Keratinocyte (primary cell): ENCODE measurements at regions not wholly inside any gene's neighbourhood (a gene's known extent, or its start where the extent isn't known, plus 50 kb on each side); places are given as distances from the start of the nearest gene placed in this dataset.

Source experiments
- DNase-seq: peaks from one replicate; pipeline ENCODE4 v3.0.0-alpha.2; 2011; ENCODE audit warnings: low read depth, missing footprints, low spot score
- FAIRE-seq: peaks from 2 replicates; lab custom pipeline; 2011; peaks lifted over from hg19 to GRCh38; lab: Jason Lieb, UNC
- H2AFZ ChIP-seq: 2 replicates; pipeline ENCODE4 v1.6.0; 2012; ENCODE audit warnings: low read length, control low read depth, inconsistent platforms; ENCODE audit not compliant: control insufficient read depth
- H3K27ac ChIP-seq: 2 replicates; pipeline ENCODE4 v1.5.1; 2011; ENCODE audit warnings: low read length; ENCODE audit not compliant: control insufficient read depth, insufficient read depth
- H3K27me3 ChIP-seq: 3 replicates; pipeline ENCODE4 v1.6.0; 2011; ENCODE audit warnings: low read length; ENCODE audit not compliant: control insufficient read depth, insufficient read depth; ENCODE audit errors: extremely low read depth
- H3K36me3 ChIP-seq, 2 experiments: 2 replicates in 1 of 2; 3 replicates in 1 of 2; pipeline ENCODE4 v1.5.1; 2011; ENCODE audit warnings: low read length in 2 of 2, mild to moderate bottlenecking in 1 of 2; ENCODE audit not compliant: control insufficient read depth in 2 of 2, insufficient read depth in 2 of 2; ENCODE audit errors: extremely low read depth in 1 of 2
- H3K4me1 ChIP-seq: 3 replicates; pipeline ENCODE4 v1.5.1; 2011; ENCODE audit warnings: low read length; ENCODE audit not compliant: control insufficient read depth, insufficient read depth; ENCODE audit errors: extremely low read depth
- H3K4me2 ChIP-seq: 3 replicates; pipeline ENCODE4 v1.6.0; 2011; ENCODE audit warnings: low read depth, low read length; ENCODE audit not compliant: control insufficient read depth, insufficient read depth; ENCODE audit errors: extremely low read depth
- H3K4me3 ChIP-seq, 3 experiments: fragments of 200-600 bp in 1 of 3; sonication (generic) in 1 of 3; 2 replicates in 2 of 3; 3 replicates in 1 of 3; pipeline ENCODE4 v1.5.1; 2011 to 2016; ENCODE audit warnings: low read length in 3 of 3, mild to moderate bottlenecking in 3 of 3, control low read depth in 2 of 3, inconsistent platforms in 1 of 3, low read depth in 1 of 3, mixed read lengths in 1 of 3, mixed run types in 1 of 3, moderate library complexity in 1 of 3; ENCODE audit not compliant: control insufficient read depth in 2 of 3, insufficient read depth in 2 of 3; ENCODE audit errors: extremely low read depth in 1 of 3
- H3K79me2 ChIP-seq: 2 replicates; pipeline ENCODE4 v1.6.0; 2012; ENCODE audit warnings: low read length; ENCODE audit not compliant: control insufficient read depth, insufficient read depth
- H3K9ac ChIP-seq: 3 replicates; pipeline ENCODE4 v1.6.0; 2011; ENCODE audit warnings: low read length; ENCODE audit not compliant: control insufficient read depth, insufficient read depth; ENCODE audit errors: extremely low read depth
- H3K9me1 ChIP-seq: 3 replicates; pipeline ENCODE4 v1.6.0; 2011; ENCODE audit warnings: low read length; ENCODE audit not compliant: control insufficient read depth, insufficient read depth; ENCODE audit errors: extremely low read depth
- H3K9me3 ChIP-seq: 2 replicates; pipeline ENCODE4 v1.5.1; 2012; ENCODE audit warnings: low read depth, low read length; ENCODE audit not compliant: control insufficient read depth
- H4K20me1 ChIP-seq: 3 replicates; pipeline ENCODE4 v1.6.0; 2011; ENCODE audit warnings: low read length; ENCODE audit not compliant: control insufficient read depth, insufficient read depth; ENCODE audit errors: extremely low read depth
- CTCF ChIP-seq, 3 experiments: IDR thresholded peaks in 1 of 3; conservative IDR thresholded peaks in 1 of 3; optimal IDR thresholded peaks in 1 of 3; 2 replicates in 2 of 3; 3 replicates in 1 of 3; pipeline versions ENCODE3 to v1.5.1; 2011; ENCODE audit warnings: low read length in 3 of 3, mild to moderate bottlenecking in 3 of 3, moderate library complexity in 2 of 3, control low read depth in 1 of 3, inconsistent platforms in 1 of 3; ENCODE audit not compliant: insufficient read depth in 2 of 3; ENCODE audit errors: extremely low read depth in 1 of 3
- EZH2 ChIP-seq: IDR thresholded peaks from one replicate; pipeline ENCODE4 v1.6.1; 2012; ENCODE audit warnings: inconsistent platforms, mild to moderate bottlenecking, low read length, moderate library complexity
- dilution Hi-C: fragments of 300-500 bp; cut with MboI; formaldehyde crosslinking; loops from one replicate; pipeline ENCODE4 v1.7.0; 2020; ENCODE audit warnings: low sequenced_read_pairs; ENCODE audit not compliant: extremely low pct_ligation_motif_present

- no peak overlapping the region for H3K27ac ChIP-seq
- H3K4me1 ChIP-seq, result no peaks in the 10 kb centered on the region
- FAIRE-seq (no peak), DNase-seq (no peak)
- H3K9me1 ChIP-seq, result no peaks in the 10 kb centered on the region
- H3K4me3 ChIP-seq, result no peak overlapping the region
- H3K79me2 ChIP-seq, result no peaks in the 10 kb centered on the region
- H3K9ac ChIP-seq, result no peak overlapping the region
- no peak overlapping the region for H3K4me2 ChIP-seq
- no peaks in the 10 kb centered on the region for H4K20me1 ChIP-seq
- no peaks in the 10 kb centered on the region for H3K27me3 ChIP-seq
- H3K9me3 ChIP-seq, result no peaks in the 10 kb centered on the region
- dilution Hi-C loops, result no loop called here
- H2AFZ ChIP-seq, result no peak overlapping the region
- no peaks in the 10 kb centered on the region for H3K36me3 ChIP-seq
- TF ChIP-seq CTCF (optimal IDR thresholded peaks at IDR 0.05 in 1 of 3, IDR thresholded peaks at IDR 0.05 in 1 of 3, conservative IDR thresholded peaks at IDR 0.05 in 1 of 3; ENCODE audit: extremely low read depth in 1 of 3, insufficient read depth in 2 of 3, low read length in 3 of 3), result no peak
- no peak for TF ChIP-seq EZH2
Observed at GRCh38 chr16:72654535-72654934, 393.4 kb downstream of the ZFHX3 start.

- H3K4me2 ChIP-seq, result no peak overlapping the region
- no peaks in the 10 kb centered on the region for H4K20me1 ChIP-seq
- H3K9ac ChIP-seq, result no peak overlapping the region
- H3K36me3 ChIP-seq, result no peaks in the 10 kb centered on the region
- no peaks in the 10 kb centered on the region for H3K79me2 ChIP-seq
- H3K9me1 ChIP-seq, result no peaks in the 10 kb centered on the region
- DNase-seq (no peak), FAIRE-seq (no peak)
- TF ChIP-seq CTCF (optimal IDR thresholded peaks at IDR 0.05 in 1 of 3, IDR thresholded peaks at IDR 0.05 in 1 of 3, conservative IDR thresholded peaks at IDR 0.05 in 1 of 3; ENCODE audit: extremely low read depth in 1 of 3, insufficient read depth in 2 of 3, low read length in 3 of 3), result no peak
- TF ChIP-seq EZH2, result no peak
- H3K4me1 ChIP-seq, result no peaks in the 10 kb centered on the region
- H3K27ac ChIP-seq, result no peak overlapping the region
- H2AFZ ChIP-seq, result no peak overlapping the region
- dilution Hi-C loops, result no loop called here
- no peaks in the 10 kb centered on the region for H3K9me3 ChIP-seq
- H3K27me3 ChIP-seq, result no peaks in the 10 kb centered on the region
- H3K4me3 ChIP-seq, result no peak overlapping the region
Observed at GRCh38 chr16:72649254-72649944, 398.5 kb downstream of the ZFHX3 start.
